HG02623 (cell line): ENCODE measurements at regions not wholly inside any gene's neighbourhood (a gene's known extent, or its start where the extent isn't known, plus 50 kb on each side); places are given as distances from the start of the nearest gene placed in this dataset.
"Not testable (repeated sequence)": the region's sequence is repeated elsewhere in the genome, so short reads cannot be mapped to it uniquely, and the experiment has no call there.

ENCODE experiments used
- ATAC-seq: cut with Tn5 transposase; IDR thresholded peaks from one replicate; pipeline ENCODE4 v1.9.1; 2021; ENCODE audit warnings: moderate library complexity; ENCODE audit not compliant: unreplicated experiment

DNA sequence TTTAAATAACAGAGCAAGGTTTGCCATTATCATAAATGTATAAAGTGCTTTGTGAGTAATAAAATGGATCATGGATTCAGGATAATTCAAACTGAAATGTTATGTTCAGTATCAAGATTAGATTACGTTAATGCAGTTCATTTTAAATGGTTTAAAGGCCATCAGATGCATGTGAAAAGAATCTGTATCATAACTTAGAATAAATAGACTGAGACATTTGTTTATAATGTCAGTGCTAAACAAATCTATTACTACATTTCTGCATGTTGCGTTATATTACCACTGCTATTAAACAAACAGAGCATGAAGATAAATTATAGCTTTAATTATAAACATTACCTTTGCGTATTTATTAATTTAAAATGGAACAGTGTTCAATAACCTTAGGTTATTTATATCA is 160.2 kb downstream of the TOX3 start:
- ATAC-seq: no peak

DNA sequence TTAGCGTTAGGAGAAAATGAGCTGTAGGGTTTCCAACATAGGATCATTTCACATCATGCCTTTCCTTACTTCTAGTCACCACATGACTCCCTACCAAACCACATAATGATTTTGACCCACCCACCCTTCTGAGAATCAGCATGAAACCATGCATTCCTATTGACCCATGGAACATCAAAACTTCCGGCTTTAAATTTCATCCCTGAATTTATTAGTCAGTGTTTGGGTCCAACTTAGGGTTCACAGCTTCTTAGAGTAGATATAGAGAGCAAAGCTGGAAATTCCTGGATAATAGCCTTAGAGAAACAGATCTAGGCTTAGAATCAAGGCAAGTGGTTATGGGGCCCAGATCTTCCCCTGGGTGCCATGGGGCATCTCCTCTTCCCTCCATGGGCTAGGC is 162.6 kb downstream of the TOX3 start:
- ATAC-seq: no peak

DNA sequence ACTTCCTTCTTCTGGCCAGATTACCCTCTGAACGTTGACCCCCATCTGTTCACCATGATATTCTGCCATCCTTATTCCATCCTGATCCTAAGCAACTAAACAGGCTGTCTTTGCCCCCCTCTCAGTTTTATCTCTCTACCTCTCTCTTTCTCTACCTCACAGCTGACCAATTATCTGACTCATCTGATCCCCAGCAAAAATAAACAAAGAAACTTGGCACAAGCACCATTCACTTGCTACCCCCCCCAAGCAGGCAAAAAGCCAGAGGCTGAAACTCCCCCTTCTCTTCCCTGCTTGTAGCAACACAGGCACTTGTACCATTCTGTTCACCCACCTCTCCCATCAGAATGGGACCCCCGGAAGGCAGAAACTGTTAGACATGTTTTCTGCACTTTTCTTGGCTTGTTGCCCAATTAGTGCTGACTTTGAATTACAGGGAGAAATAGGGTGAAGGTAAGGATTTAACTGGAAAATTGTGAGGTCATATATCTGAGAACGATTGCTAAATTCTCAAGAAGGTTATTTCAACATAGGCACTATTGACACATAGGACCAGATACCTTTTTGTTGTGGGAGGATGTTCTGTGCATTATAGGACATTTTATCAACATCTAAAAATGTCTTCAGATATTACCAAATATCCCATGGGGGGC is 163.2 kb downstream of the TOX3 start:
- no peak for ATAC-seq

DNA sequence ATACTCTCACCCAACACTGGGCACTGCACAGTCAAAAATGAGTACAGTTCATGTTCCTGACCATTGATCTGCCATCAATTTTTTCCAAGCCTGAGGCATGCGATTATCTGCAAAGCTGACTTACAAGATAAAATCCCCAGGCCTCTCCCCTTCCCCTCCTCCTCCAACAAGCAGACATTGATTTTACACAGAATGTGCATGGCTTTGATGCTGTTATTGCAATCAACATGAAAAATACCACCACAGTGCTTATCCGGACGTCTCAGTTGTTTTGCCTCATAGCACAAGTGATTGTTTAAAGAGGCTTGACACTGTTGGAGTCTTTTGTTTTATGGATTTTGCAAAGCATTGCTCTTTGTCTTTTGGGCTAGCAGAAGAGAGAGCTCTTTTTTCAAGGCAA is 163.8 kb downstream of the TOX3 start:
- ATAC-seq: no peak

DNA sequence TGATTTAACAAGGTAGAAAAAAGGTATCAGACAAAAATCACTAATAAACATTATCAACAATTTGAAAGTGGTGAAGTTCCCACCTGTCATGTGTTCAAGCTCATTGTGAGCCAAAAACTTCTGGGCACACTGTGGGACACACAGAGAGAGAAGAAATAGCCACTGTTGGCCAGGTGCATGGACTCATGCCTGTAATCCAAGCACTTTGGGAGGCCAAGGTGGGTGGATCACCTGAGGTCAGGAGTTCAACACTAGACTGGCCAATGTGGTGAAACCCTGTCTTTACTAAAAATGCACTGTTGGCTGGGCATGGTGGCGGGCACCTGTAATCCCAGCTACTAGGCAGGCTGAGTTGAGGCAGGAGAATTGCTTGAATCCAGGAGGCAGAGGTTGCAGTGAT is 167.4 kb downstream of the TOX3 start:
- ATAC-seq: no peak

DNA sequence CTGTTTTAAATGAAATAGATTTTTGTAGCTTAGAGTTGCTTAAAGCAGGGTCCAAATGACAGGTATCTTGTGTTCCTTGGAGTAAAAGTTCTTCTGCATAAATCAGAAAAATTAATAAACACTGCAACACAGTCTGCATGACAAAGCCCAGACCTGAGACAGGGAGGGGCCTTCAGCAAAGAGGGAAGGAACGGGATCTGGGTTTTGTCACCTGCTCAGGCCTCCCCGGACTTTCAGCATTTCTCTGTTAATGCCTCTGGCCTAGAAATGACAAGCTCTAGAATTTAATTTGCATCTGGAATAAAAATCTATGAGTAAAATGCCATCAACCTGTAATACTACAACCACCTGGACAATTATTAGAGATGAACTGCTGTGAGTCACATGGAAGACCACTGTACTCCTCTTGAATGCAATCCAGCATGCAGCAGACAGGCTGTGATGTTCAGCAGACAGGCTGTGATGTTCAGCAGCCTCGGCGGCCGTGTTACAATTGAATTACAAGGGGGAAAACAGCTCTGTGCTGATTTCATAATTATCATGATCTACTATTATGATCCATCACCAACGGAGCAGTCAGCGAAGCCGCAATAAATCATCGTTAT is 170.2 kb downstream of the TOX3 start:
- ATAC-seq: no peak

DNA sequence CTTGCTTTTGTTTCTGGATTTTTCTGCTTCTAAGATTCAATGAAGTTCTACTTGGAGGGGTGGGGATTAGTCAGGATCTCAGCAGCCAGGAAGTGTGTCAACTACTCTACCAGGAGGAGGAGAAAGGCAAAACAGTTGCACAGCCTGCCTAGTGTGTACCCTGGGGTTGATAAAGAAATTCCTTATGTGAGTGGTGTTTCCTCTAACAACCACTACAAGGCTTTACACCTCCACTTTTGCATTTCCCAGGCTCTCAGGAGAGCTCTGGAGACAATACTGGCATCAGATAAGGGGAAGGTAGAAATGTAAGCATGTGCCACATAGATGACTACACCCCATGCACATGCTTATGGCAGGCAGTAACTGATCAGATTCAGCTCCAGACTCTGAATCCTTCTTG is 174.6 kb downstream of the TOX3 start:
- ATAC-seq: no peak

DNA sequence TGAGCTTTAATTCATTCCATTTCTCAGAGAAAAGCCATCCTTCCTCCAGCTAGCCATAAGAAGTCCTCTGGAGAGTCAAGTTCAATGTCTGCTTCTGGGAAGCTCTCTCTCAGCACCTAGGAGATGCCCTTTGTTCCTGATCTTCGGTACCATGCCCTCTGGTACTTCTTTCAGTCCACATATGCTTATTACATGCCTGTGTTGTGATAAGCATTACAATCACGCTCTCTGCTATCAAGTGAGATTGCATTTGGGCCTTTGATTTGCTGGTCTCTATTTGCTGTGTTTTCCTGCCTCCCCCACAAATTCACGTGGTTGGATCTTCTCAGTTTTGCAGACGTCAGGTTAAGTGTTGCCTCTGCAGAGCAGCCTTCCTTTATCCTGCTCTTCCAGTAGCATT is 178.1 kb downstream of the TOX3 start:
- no peak for ATAC-seq

DNA sequence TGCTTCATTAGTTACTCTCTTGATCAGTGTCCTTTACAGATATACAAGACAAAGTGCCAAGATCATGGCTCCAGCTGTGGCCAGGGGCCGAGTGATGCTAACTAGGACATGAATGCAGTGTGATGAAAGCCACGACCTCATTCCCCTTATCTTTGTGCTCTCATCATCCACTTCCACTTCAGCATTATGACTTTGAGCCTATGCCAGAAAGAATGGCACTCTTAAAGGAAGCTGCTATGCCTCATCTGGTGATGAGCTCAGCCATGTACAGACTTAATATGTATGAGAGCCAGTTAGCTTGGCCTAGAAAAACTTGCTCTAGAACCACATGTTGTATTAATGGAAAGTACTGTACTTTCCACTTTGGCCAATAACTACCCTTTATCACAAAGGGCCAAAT is 179.1 kb downstream of the TOX3 start:
- no peak for ATAC-seq

DNA sequence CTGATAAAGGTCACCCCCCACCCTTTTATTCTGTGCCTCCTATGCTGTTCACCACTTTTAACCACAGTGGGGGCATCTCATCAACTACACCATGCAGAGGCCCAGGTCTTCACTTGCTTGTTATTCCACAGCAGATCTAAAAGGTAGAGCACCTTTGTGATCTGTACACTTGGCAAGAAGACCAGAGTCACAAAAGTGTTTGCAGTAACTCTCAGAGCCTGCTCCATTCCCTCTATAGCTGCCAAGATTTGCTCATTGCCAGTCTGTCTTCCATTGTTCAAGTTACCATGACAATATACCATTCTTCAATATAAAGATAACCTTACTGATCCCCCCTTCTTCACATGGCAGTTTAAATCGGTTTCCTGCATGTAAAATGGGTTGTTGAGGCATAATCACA is 180.0 kb downstream of the TOX3 start:
- no peak for ATAC-seq

DNA sequence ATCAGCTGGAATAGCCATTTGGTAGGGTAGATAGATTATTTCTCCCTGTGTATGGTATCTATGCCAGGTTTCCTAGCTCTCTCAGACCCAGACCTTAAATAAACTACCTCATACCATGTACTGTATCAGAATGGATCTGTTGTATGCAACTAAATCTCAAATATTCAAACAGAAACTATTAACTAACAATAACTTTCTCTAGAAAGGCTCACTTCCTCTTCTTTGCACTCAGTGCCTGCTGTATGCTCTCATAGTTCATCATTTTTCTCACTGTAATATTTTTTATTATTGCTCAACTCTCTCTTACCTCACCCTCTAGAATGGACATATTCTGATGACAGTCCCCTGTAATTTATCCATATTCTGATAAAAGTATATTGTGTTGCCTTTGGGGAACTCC is 182.4 kb downstream of the TOX3 start:
- no peak for ATAC-seq

DNA sequence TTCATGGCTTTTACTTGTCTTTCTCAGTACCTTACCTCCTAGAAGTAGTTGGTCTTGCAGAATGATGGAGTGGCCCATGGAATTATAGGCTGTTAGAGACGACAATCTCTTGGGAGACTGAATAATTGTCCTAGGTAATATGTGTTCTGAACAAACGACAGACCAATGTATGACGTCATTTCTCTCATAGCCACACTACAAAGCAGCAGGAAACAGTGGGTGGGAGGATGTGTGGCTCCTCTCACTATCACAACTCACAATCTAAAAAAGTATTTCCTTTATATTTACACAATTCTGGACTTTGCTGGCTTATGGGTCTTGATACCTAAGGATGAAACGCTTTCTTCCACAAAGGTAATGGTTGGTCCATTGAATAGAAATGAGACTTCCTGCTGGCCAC is 183.9 kb downstream of the TOX3 start:
- ATAC-seq: no peak

DNA sequence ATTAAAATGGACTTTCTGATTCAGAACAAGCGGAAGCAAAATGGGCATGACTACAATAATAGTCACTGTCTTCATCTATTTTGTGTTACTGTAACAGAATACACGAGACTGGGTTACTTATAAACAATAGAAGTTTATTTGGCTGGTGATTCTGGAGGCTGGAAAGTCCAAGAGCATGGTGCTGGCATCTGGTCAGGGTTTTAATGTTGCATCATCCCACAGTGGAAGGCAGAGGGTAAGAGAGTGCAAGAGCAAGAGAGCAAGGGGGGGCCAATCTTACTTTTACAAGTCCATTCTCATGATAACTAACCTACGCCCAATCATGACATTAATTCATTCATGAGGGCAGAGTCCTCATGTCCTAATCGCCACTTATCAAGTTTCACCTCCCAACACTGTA is 189.2 kb downstream of the TOX3 start:
- no peak for ATAC-seq

DNA sequence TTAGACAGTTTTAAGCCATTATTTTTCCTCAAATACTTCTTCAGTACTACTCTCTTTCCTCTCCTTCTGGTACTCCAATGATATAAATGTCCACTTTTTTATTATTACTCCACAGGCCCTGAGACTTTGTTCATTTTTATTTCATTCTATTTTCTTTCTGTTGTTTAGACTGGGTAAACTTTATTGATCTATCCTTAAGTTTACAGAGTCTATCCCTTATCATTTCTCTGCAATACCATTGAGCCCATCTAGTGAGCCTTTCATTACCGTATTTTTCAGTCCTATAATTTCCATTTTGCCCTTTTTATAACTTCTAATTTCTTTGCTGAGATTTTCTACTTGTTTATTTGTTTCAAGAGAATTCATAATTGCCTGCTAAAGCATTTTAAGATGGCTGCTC is 193.7 kb downstream of the TOX3 start:
- ATAC-seq: no peak

DNA sequence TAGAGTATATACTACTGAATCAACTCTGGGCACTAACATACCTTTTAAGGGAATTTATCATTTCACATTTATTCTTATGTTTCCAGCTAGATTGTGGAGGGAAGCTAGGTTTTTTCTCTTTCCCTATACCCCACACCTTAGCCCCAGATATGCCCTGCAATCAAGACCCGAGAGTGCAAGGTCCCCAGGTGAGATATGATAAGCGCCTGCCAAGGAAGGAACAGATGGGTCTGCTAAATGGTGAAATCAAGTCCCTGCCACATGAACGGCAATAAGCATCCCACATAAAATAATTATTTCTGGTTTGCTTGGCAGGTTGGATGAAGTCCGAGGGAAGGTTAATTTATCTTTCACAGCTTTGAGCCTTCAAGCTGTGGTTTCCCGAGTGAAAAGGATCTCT is 195.5 kb downstream of the TOX3 start:
- ATAC-seq: no peak

DNA sequence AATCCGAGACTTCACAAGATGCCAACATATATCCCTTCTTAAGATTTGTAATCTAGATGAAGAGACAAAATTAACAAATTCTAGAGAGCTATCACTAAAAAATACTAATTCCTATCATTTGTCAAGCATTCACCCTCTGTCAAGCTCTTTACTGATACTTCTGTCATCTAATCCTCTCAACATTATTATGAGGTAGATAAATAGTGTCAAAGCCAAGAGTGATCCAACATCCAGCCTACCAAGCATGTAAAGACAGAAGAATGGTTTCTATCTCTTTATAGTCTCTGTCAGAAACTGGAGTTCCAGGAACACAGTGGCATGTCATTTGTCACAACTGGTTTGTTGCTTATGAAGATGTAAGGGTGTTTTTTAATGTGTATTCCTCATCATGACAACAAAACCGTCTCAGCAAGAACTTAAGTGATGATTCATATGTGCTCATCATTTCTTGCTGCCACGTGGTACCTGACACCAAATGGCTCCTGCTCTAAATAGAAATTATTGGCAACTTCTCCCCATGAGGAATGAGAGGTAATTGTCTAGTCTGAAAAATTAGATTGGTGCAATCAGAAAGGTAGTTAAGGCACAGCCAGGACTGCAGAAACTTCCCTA is 196.8 kb downstream of the TOX3 start:
- no peak for ATAC-seq

DNA sequence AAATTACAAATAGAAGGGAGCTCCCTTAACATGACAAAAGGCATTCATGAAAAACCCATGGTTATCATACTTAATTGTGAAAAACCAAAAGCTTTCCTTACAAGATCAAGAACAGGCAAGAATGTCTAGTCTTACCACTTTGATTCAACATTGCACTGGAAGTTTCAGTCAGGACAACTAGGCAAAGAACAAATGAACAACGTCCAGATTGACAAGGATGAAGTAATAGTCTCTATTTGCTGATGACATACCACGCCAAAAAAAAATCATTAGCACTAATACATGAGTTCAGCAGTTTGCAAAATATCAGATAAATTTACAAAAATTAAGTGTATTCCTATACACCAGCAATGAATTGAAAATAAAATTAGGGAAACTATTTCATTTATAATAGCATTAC is 200.2 kb downstream of the TOX3 start:
- no peak for ATAC-seq

DNA sequence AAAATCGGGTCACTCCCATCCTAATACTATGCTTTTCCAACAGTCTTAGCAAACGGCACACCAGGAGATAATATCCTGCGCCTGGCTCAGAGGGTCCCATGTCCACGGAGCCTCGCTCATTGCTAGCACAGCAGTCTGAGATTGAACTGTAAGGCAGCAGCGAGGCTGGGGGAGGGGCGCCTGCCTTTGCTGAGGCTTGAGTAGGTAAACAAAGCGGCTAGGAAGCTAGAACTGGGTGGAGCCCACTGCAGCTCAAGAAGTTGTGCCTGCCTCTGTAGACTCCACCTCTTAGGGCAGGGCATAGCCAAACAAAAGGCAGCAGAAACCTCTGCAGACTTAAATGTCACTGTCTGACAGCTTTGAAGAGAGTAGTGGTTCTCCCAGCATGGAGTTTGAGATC is 213.3 kb downstream of the TOX3 start:
- not testable (repeated sequence) for ATAC-seq

DNA sequence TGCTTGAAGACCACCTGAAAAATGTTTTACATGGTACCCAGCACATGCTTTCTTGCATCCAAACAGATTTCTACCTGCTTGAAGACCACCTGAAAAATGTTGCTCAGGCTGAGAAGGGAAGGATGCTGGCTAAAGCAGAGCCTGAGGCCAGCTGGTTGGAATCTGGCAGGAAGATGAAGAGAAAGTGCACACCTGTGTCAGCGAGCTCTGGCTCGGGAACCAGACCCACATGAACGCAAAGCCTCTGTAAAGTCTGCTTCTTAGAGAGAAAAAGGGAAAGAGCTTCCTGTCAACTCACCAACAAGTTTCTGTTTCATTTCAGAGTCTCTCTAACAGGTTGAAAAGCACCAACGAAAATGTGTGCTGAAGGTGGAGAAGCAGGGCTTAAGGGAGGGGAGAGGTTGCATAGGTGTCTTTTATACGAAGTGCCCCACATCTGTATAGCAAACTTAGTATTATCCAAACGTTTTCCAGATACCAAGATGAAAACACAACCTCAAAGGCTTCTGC is 226.0 kb downstream of the TOX3 start:
- ATAC-seq: no peak

DNA sequence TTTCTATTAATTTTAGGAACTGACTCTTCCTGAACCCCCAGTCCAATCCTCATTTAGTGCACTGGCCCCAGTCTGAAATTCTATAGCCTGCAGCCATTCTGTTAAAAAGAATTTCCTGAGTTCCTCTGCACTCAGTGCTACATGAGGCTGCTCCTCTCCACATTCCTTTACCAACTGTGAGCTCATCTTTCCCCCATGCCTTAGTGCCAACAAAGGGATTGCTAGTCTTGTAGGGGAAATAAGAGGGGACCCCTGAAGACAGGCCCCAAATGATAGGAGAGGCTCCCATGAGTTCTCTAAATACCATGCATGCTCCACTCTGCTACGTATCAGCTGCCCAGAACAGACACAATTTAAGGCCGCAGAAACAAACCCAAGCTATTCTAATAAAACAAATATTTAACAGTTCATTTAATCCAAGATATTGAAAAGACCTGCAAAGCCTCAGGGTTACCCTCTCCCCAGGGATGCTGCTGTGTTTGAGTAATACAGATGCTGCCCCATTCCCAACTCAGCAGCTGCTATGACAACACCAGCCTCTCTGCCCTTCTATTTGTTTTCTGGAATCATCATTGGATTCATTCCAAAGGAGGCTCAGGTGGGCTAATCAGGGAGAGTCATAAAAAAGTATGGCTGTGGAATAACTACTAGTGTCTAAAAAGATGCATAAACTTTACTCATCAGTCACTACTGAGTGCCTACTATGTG is 228.5 kb downstream of the TOX3 start:
- ATAC-seq: no peak

DNA sequence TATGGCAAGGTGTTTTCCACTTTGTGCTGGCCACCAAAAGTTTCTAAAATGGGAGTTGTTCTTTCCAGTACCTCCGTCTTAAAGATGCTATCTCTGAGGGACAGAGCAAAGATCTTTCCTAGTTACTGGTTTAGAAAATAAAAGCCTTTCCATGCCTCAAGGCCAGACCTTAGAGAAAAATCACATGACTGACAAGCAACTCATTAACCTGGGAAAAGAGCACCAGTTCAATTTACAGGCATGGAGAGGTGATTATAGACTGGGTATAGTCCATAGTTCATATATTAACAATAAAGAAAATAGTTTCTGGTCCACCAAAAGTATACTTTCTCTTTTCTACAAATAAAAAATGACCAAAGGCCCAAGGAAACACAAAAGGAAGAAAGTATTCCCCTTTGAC is 230.7 kb downstream of the TOX3 start:
- ATAC-seq: no peak

DNA sequence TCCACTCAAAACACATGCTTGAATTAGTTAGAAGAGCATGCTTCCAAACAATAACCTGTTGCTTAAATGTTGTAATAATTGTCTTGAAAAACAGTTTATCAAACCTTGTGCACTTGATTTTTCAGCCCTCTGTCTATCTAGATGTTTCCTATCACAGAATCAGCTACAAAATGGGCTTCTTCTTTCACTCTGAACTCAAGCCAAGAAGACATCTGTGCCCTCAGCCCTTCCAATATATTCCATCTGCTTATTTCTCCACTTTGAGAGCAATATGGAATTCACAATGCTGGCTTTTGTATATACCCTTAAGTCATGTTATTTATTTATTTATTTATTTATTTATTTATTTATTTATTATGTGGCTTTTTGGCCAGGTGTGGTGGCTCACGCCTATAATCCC is 234.2 kb downstream of the TOX3 start:
- ATAC-seq: no peak
